ENCODE measurements at regions not wholly inside any gene's neighbourhood (a gene's known extent, or its start where the extent isn't known, plus 50 kb on each side); places are given as distances from the start of the nearest gene placed in this dataset.

DNA sequence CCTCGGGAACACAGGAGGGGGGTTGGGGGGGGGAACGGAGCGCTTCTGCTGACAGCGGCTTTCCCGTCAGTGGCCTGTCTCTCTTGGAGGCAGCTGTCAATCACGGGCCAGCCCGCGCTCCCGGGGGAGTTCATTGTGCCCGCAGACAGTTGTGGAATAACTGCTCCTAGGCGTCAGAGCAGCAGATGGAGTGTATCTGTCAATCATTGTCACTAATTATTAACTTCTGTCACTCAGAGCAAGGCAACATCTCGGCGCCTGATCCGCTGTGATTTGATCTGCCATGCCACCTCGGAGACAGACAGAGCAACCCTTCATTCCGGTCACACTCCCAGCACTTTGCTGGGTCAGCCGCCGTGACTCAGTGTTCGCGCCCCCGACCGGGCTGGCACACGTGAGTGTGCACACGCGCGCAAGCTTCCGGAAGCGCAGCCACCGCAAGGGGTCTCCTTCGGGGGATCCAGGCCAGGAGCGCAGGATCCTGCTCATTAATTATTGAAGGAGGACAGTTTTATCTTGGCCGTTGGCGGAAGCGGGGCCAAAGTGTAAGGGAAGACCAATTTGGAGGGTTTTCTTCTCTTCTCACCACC, 75.8 kb downstream of the RRAGC start (continued):
- TF ChIP-seq, protein P1, sequence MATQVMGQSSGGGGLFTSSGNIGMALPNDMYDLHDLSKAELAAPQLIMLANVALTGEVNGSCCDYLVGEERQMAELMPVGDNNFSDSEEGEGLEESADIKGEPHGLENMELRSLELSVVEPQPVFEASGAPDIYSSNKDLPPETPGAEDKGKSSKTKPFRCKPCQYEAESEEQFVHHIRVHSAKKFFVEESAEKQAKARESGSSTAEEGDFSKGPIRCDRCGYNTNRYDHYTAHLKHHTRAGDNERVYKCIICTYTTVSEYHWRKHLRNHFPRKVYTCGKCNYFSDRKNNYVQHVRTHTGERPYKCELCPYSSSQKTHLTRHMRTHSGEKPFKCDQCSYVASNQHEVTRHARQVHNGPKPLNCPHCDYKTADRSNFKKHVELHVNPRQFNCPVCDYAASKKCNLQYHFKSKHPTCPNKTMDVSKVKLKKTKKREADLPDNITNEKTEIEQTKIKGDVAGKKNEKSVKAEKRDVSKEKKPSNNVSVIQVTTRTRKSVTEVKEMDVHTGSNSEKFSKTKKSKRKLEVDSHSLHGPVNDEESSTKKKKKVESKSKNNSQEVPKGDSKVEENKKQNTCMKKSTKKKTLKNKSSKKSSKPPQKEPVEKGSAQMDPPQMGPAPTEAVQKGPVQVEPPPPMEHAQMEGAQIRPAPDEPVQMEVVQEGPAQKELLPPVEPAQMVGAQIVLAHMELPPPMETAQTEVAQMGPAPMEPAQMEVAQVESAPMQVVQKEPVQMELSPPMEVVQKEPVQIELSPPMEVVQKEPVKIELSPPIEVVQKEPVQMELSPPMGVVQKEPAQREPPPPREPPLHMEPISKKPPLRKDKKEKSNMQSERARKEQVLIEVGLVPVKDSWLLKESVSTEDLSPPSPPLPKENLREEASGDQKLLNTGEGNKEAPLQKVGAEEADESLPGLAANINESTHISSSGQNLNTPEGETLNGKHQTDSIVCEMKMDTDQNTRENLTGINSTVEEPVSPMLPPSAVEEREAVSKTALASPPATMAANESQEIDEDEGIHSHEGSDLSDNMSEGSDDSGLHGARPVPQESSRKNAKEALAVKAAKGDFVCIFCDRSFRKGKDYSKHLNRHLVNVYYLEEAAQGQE (IDR thresholded peaks at IDR 0.05; ENCODE audit: unreplicated experiment): no peak

DNA sequence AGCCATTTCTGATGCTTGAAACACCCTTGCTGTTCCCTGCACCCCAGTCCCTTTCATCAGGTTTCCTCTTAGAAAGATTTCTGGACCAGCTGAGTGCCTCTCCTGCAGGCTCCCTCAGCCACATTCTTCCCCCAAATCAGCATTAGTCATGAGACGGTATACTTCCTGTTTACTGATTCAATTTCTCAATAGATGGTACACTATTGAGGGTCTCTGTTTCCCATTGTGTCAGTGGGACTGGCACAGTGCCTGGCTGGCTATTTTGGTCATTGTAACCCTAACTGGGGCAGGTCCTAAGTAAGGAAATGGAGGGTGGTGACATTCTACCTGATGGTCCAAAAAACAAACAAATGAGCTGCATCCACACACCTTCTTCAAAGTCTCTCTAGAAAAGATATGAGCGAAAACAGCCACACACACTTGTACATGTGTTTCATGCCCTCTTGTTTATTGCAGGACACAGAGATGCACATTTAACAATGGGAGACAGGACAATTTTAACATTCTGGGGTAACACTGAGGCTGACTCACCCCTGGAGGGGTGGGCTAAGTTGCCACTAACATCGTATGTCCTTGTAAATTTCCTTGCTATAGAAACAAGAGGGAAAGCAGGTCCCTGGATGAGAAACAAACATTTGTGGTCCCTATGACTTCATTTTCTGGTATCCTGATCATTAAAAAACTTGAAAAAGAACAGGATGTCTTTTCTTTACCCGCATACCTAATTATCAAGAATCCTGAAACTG, 77.5 kb downstream of the RRAGC start:
- Histone ChIP-seq H3F3A (replicated peaks; ENCODE audit: low read depth) (no peaks in the 10 kb centered on the region), H3K36me3 (ENCODE audit: insufficient read depth) (no peaks in the 10 kb centered on the region), H3K27me3 (ENCODE audit: insufficient read depth) (no peaks in the 10 kb centered on the region), H3K4me2 (no peak overlapping the region), H4K20me1 (replicated peaks; ENCODE audit: insufficient read depth) (no peaks in the 10 kb centered on the region), H3K4me1 (ENCODE audit: insufficient read depth) (peaks cover 37% of the 10 kb centered on the region), H3K27ac (ENCODE audit: low read depth) (no peak overlapping the region), H2AFZ (peak overlapping the region; percentile 32), H3K4me3 (no peak overlapping the region), H3K9me2 (ENCODE audit: insufficient read depth) (no peaks in the 10 kb centered on the region), H3K79me2 (replicated peaks; ENCODE audit: insufficient read depth) (no peaks in the 10 kb centered on the region)
- Mint-ChIP-seq H3K27ac (no peak overlapping the region), H3K4me1 (peaks cover 30% of the 10 kb centered on the region), H3K36me3 (ENCODE audit: low read depth) (no peaks in the 10 kb centered on the region), H3K4me3 (no peak overlapping the region), H3K27me3 (ENCODE audit: insufficient read depth, low read depth, poor library complexity) (no peaks in the 10 kb centered on the region), H3K9me3 (no peaks in the 10 kb centered on the region)
- ATAC-seq: no peak
- no peak for DNase-seq (ENCODE audit: low spot score)
- TF ChIP-seq ZNF331 (CRISPR knock-in tag; IDR thresholded peaks at IDR 0.05; ENCODE audit: low read depth) (no peak), JUNB (IDR thresholded peaks at IDR 0.05; ENCODE audit: unreplicated experiment) (no peak), EZH2 (IDR thresholded peaks at IDR 0.05; ENCODE audit: low read depth, unreplicated experiment) (no peak), ZNF114 (CRISPR knock-in tag; IDR thresholded peaks at IDR 0.05) (no peak), STAT1 (IDR thresholded peaks at IDR 0.05; ENCODE audit: unreplicated experiment) (no peak), NANOG (IDR thresholded peaks at IDR 0.05; ENCODE audit: borderline replicate concordance) (no peak), CREB1 (CRISPR knock-in tag; IDR thresholded peaks at IDR 0.05; ENCODE audit: low read depth) (no peak), EZH2phosphoT487 (IDR thresholded peaks at IDR 0.05; ENCODE audit: unreplicated experiment) (no peak)
- TF ChIP-seq, protein P2, sequence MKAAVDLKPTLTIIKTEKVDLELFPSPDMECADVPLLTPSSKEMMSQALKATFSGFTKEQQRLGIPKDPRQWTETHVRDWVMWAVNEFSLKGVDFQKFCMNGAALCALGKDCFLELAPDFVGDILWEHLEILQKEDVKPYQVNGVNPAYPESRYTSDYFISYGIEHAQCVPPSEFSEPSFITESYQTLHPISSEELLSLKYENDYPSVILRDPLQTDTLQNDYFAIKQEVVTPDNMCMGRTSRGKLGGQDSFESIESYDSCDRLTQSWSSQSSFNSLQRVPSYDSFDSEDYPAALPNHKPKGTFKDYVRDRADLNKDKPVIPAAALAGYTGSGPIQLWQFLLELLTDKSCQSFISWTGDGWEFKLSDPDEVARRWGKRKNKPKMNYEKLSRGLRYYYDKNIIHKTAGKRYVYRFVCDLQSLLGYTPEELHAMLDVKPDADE (IDR thresholded peaks at IDR 0.05): no peak
- TF ChIP-seq, protein P3, sequence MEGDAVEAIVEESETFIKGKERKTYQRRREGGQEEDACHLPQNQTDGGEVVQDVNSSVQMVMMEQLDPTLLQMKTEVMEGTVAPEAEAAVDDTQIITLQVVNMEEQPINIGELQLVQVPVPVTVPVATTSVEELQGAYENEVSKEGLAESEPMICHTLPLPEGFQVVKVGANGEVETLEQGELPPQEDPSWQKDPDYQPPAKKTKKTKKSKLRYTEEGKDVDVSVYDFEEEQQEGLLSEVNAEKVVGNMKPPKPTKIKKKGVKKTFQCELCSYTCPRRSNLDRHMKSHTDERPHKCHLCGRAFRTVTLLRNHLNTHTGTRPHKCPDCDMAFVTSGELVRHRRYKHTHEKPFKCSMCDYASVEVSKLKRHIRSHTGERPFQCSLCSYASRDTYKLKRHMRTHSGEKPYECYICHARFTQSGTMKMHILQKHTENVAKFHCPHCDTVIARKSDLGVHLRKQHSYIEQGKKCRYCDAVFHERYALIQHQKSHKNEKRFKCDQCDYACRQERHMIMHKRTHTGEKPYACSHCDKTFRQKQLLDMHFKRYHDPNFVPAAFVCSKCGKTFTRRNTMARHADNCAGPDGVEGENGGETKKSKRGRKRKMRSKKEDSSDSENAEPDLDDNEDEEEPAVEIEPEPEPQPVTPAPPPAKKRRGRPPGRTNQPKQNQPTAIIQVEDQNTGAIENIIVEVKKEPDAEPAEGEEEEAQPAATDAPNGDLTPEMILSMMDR (conservative IDR thresholded peaks at IDR 0.05; ENCODE audit: low read depth in 2 of 2): no peak
- TF ChIP-seq, protein P4, sequence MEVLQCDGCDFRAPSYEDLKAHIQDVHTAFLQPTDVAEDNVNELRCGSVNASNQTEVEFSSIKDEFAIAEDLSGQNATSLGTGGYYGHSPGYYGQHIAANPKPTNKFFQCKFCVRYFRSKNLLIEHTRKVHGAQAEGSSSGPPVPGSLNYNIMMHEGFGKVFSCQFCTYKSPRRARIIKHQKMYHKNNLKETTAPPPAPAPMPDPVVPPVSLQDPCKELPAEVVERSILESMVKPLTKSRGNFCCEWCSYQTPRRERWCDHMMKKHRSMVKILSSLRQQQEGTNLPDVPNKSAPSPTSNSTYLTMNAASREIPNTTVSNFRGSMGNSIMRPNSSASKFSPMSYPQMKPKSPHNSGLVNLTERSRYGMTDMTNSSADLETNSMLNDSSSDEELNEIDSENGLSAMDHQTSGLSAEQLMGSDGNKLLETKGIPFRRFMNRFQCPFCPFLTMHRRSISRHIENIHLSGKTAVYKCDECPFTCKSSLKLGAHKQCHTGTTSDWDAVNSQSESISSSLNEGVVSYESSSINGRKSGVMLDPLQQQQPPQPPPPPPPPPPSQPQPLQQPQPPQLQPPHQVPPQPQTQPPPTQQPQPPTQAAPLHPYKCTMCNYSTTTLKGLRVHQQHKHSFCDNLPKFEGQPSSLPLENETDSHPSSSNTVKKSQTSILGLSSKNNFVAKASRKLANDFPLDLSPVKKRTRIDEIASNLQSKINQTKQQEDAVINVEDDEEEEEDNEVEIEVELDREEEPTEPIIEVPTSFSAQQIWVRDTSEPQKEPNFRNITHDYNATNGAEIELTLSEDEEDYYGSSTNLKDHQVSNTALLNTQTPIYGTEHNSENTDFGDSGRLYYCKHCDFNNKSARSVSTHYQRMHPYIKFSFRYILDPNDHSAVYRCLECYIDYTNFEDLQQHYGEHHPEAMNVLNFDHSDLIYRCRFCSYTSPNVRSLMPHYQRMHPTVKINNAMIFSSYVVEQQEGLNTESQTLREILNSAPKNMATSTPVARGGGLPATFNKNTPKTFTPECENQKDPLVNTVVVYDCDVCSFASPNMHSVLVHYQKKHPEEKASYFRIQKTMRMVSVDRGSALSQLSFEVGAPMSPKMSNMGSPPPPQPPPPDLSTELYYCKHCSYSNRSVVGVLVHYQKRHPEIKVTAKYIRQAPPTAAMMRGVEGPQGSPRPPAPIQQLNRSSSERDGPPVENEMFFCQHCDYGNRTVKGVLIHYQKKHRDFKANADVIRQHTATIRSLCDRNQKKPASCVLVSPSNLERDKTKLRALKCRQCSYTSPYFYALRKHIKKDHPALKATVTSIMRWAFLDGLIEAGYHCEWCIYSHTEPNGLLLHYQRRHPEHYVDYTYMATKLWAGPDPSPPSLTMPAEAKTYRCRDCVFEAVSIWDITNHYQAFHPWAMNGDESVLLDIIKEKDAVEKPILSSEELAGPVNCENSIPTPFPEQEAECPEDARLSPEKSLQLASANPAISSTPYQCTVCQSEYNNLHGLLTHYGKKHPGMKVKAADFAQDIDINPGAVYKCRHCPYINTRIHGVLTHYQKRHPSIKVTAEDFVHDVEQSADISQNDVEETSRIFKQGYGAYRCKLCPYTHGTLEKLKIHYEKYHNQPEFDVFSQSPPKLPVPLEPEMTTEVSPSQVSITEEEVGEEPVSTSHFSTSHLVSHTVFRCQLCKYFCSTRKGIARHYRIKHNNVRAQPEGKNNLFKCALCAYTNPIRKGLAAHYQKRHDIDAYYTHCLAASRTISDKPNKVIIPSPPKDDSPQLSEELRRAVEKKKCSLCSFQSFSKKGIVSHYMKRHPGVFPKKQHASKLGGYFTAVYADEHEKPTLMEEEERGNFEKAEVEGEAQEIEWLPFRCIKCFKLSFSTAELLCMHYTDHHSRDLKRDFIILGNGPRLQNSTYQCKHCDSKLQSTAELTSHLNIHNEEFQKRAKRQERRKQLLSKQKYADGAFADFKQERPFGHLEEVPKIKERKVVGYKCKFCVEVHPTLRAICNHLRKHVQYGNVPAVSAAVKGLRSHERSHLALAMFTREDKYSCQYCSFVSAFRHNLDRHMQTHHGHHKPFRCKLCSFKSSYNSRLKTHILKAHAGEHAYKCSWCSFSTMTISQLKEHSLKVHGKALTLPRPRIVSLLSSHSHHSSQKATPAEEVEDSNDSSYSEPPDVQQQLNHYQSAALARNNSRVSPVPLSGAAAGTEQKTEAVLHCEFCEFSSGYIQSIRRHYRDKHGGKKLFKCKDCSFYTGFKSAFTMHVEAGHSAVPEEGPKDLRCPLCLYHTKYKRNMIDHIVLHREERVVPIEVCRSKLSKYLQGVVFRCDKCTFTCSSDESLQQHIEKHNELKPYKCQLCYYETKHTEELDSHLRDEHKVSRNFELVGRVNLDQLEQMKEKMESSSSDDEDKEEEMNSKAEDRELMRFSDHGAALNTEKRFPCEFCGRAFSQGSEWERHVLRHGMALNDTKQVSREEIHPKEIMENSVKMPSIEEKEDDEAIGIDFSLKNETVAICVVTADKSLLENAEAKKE (CRISPR knock-in tag; IDR thresholded peaks at IDR 0.05): no peak

Measured in GM23338 (cell line).